ENCODE measurements at regions not wholly inside any gene's neighbourhood (a gene's known extent, or its start where the extent isn't known, plus 50 kb on each side); places are given as distances from the start of the nearest gene placed in this dataset.
A peak's percentile ranks its signal among the peaks of the same experiment; 100 is the strongest.

GRCh38 chr21:32131960-32132359 is 146.9 kb downstream of the MIS18A start:
- peaks cover 10% of the 10 kb centered on the region for H3K27me3 Mint-ChIP-seq (ENCODE audit: low read depth, poor library complexity)
- no peak overlapping the region for H3K4me3 Mint-ChIP-seq
- H3K27ac Mint-ChIP-seq, result peak overlapping the region; percentile 96
- no peak for TF ChIP-seq CTCF (IDR thresholded peaks at IDR 0.05)
- DNase-seq, result no peak
- H3K9me3 Mint-ChIP-seq, result peaks cover 27% of the 10 kb centered on the region
- H3K36me3 Mint-ChIP-seq (ENCODE audit: low read depth), result no peaks in the 10 kb centered on the region
- H3K4me1 Mint-ChIP-seq, result peaks cover 48% of the 10 kb centered on the region

GRCh38 chr21:32131164-32131563 is 147.7 kb downstream of the MIS18A start:
- Mint-ChIP-seq H3K4me3 (no peak overlapping the region), H3K36me3 (ENCODE audit: low read depth) (no peaks in the 10 kb centered on the region), H3K27me3 (ENCODE audit: low read depth, poor library complexity) (peaks cover 10% of the 10 kb centered on the region), H3K4me1 (peaks cover 48% of the 10 kb centered on the region), H3K9me3 (peaks cover 21% of the 10 kb centered on the region), H3K27ac (peak overlapping the region; percentile 96)
- no peak for DNase-seq
- no peak for TF ChIP-seq CTCF (IDR thresholded peaks at IDR 0.05)

GRCh38 chr21:32130031-32130891 is 148.6 kb downstream of the MIS18A start:
- Mint-ChIP-seq H3K27ac (no peak overlapping the region), H3K9me3 (peaks cover 23% of the 10 kb centered on the region), H3K27me3 (ENCODE audit: low read depth, poor library complexity) (peaks cover 10% of the 10 kb centered on the region), H3K4me1 (peaks cover 42% of the 10 kb centered on the region), H3K4me3 (no peak overlapping the region), H3K36me3 (ENCODE audit: low read depth) (no peaks in the 10 kb centered on the region)
- no peak for DNase-seq
- no peak for TF ChIP-seq CTCF (IDR thresholded peaks at IDR 0.05)

GRCh38 chr21:32127081-32127480 is 151.8 kb downstream of the MIS18A start:
- Mint-ChIP-seq H3K4me1 (peaks cover 13% of the 10 kb centered on the region), H3K36me3 (ENCODE audit: low read depth) (peaks cover 1% of the 10 kb centered on the region), H3K27me3 (ENCODE audit: low read depth, poor library complexity) (peaks cover 7% of the 10 kb centered on the region), H3K4me3 (no peak overlapping the region), H3K9me3 (peaks cover 48% of the 10 kb centered on the region), H3K27ac (no peak overlapping the region)
- TF ChIP-seq CTCF (IDR thresholded peaks at IDR 0.05), result no peak
- DNase-seq, result no peak

- no peak for TF ChIP-seq CTCF (IDR thresholded peaks at IDR 0.05)
- Mint-ChIP-seq H3K27ac (no peak overlapping the region), H3K36me3 (ENCODE audit: low read depth) (peaks cover 5% of the 10 kb centered on the region), H3K9me3 (peaks cover 53% of the 10 kb centered on the region), H3K4me3 (no peak overlapping the region), H3K27me3 (ENCODE audit: low read depth, poor library complexity) (peaks cover 3% of the 10 kb centered on the region), H3K4me1 (no peaks in the 10 kb centered on the region)
- no peak for DNase-seq
Measured at GRCh38 chr21:32122082-32122481, 156.8 kb downstream of the MIS18A start.

GRCh38 chr21:32120230-32120629 is 158.6 kb downstream of the MIS18A start:
- no peaks in the 10 kb centered on the region for H3K4me1 Mint-ChIP-seq
- H3K36me3 Mint-ChIP-seq (ENCODE audit: low read depth), result peaks cover 5% of the 10 kb centered on the region
- H3K27me3 Mint-ChIP-seq (ENCODE audit: low read depth, poor library complexity), result peaks cover 3% of the 10 kb centered on the region
- H3K4me3 Mint-ChIP-seq, result no peak overlapping the region
- H3K27ac Mint-ChIP-seq, result no peak overlapping the region
- no peak for DNase-seq
- no peak for TF ChIP-seq CTCF (IDR thresholded peaks at IDR 0.05)
- H3K9me3 Mint-ChIP-seq, result peaks cover 48% of the 10 kb centered on the region

Measured in nephron progenitor cell (in vitro differentiated cells).